ENCODE measurements at regions not wholly inside any gene's neighbourhood (a gene's known extent, or its start where the extent isn't known, plus 50 kb on each side); places are given as distances from the start of the nearest gene placed in this dataset.

- Histone ChIP-seq H3K27me3 (ENCODE audit: control insufficient read depth in 2 of 2, insufficient read depth in 2 of 2, low read length in 2 of 2) (no peaks in the 10 kb centered on the region), H3K9me1 (replicated peaks; ENCODE audit: control insufficient read depth, extremely low read depth, insufficient read depth, low read length) (no peaks in the 10 kb centered on the region), H3K9me3 (replicated peaks; ENCODE audit: control insufficient read depth, insufficient read depth, low read length) (no peaks in the 10 kb centered on the region), H3K4me3 (replicated peaks in 1 of 3; ENCODE audit: insufficient read depth in 1 of 3, low read depth in 1 of 3, low read length in 3 of 3) (no peak overlapping the region), H3K4me1 (ENCODE audit: control insufficient read depth, extremely low read depth, insufficient read depth, low read length) (no peaks in the 10 kb centered on the region), H3K36me3 (ENCODE audit: control insufficient read depth in 2 of 2, extremely low read depth in 1 of 2, insufficient read depth in 2 of 2, low read length in 2 of 2) (no peaks in the 10 kb centered on the region), H3K4me2 (ENCODE audit: insufficient read depth, low read length) (no peak overlapping the region), H4K20me1 (replicated peaks; ENCODE audit: control insufficient read depth, extremely low read depth, insufficient read depth, low read length) (no peaks in the 10 kb centered on the region), H3K79me2 (ENCODE audit: control insufficient read depth, insufficient read depth, low read length) (no peaks in the 10 kb centered on the region), H3K9ac (replicated peaks; ENCODE audit: extremely low read depth, insufficient read depth, low read length) (no peak overlapping the region), H2AFZ (ENCODE audit: low read depth, low read length) (no peak overlapping the region), H3K27ac (ENCODE audit: insufficient read depth, low read depth, low read length) (no peak overlapping the region)
- intact Hi-C loops (cut with micrococcal nuclease) (no loop called here), dilution Hi-C loops (cut with MboI; ENCODE audit: extremely low pct_ligation_motif_present, low sequenced_read_pairs) (no loop called here)
- DNase-seq (ENCODE audit: low read depth, low spot score): no peak
- no peak for TF ChIP-seq FOS (IDR thresholded peaks at IDR 0.05; ENCODE audit: borderline replicate concordance, insufficient read depth, low read length)
- no peak for TF ChIP-seq CTCF (IDR thresholded peaks at IDR 0.05; ENCODE audit: extremely low read depth in 1 of 2, insufficient read depth in 1 of 2, low read depth in 1 of 2, low read length in 2 of 2)
- no peak for TF ChIP-seq MYC (IDR thresholded peaks at IDR 0.05; ENCODE audit: low read depth, low read length)
- no peak for TF ChIP-seq EZH2 (IDR thresholded peaks at IDR 0.05; ENCODE audit: borderline replicate concordance, low read depth, low read length, severe bottlenecking)
- no peak for TF ChIP-seq GATA2 (IDR thresholded peaks at IDR 0.05; ENCODE audit: insufficient read depth, insufficient read length, low read depth, low read length)
- no peak for TF ChIP-seq JUN (IDR thresholded peaks at IDR 0.05; ENCODE audit: borderline replicate concordance, insufficient read depth, insufficient read length, low read depth)
- TF ChIP-seq MAX (IDR thresholded peaks at IDR 0.05; ENCODE audit: insufficient read depth, insufficient read length): no peak
- no peak for TF ChIP-seq POLR2A (IDR thresholded peaks at IDR 0.05; ENCODE audit: low read depth, low read length)
- TF ChIP-seq POLR2AphosphoS5 (IDR thresholded peaks at IDR 0.05; ENCODE audit: insufficient read depth, low read depth, low read length): no peak
- no peak for FAIRE-seq
- CTCF ChIA-PET: no interaction called here
- POLR2A ChIA-PET: no interaction called here
- no TSS peak for BruUV-seq (replicated peaks)
Observed at GRCh38 chr20:59382907-59383306, 82.5 kb downstream of the EDN3 start.

Data from endothelial cell of umbilical vein (primary cell).